ENCODE measurements at regions not wholly inside any gene's neighbourhood (a gene's known extent, or its start where the extent isn't known, plus 50 kb on each side); places are given as distances from the start of the nearest gene placed in this dataset.

DNA sequence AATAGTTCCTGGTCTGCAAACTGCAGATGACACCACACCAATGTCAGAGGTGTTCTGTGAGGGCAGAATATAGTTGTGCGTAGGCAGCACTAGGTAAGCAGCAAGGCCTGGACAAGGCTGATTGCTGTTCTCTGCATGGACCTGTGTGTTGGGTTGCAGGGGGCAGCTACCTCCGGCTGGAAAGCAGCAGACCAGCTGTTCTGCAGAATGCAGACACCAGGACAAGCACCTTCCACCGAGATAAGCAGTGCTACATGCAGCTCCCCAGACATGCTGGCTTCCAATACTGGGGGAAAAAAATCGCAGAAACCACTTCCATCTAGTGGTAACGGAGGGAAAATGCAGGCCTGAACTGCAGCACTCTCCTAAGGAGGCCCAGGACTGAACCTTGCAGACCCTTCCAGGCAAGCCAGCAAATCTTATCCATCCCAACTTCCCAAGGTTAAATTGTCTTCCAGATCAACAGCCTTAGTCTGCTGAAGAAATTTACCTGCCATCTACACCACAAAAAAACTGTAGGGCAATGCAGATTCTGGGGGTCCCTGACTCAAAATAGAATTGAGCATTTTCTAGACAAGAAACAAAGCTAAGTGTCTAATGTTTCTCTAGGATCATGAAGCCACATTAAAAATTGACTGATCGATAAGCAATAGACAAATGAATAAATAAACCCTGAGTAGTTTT, 50.5 kb upstream of the COBL start:
- no peak for DNase-seq (ENCODE audit: low read depth)
